22Rv1 (cell line): ENCODE measurements at regions not wholly inside any gene's neighbourhood (a gene's known extent, or its start where the extent isn't known, plus 50 kb on each side); places are given as distances from the start of the nearest gene placed in this dataset.

Source experiments
- CTCF ChIP-seq: fragments of 450-650 bp; IDR thresholded peaks from 2 replicates; pipeline ENCODE4 v1.5.1; 2017; ENCODE audit warnings: mild to moderate bottlenecking
- ZFX ChIP-seq: fragments of 450-650 bp; IDR thresholded peaks from 2 replicates; pipeline ENCODE4 v1.6.1; 2017; ENCODE audit warnings: antibody characterized with exemption, borderline replicate concordance

GRCh38 chr13:82458169-82458568 lies 1424.1 kb downstream of the SLITRK1 start:
- TF ChIP-seq CTCF (no peak), ZFX (no peak)
